ENCODE measurements at regions not wholly inside any gene's neighbourhood (a gene's known extent, or its start where the extent isn't known, plus 50 kb on each side); places are given as distances from the start of the nearest gene placed in this dataset.

GRCh38 chr2:217713395-217714286, 289.2 kb downstream of the TNS1 start:
- Mint-ChIP-seq H3K36me3 (ENCODE audit: low read depth) (peaks cover 3% of the 10 kb centered on the region), H3K4me1 (peaks cover 22% of the 10 kb centered on the region), H3K27ac (no peak overlapping the region), H3K27me3 (peaks cover 28% of the 10 kb centered on the region), H3K4me3 (no peak overlapping the region)
- DNase-seq (peak; percentile 32 to 56 (median 41)), ATAC-seq (peak; percentile 77)
- no peaks in the 10 kb centered on the region for H3K9me3 ChIP-seq (ENCODE audit: control insufficient read depth, low read length, poor library complexity, severe bottlenecking)

GRCh38 chr2:217712431-217712830, 290.4 kb downstream of the TNS1 start:
- no peaks in the 10 kb centered on the region for H3K9me3 ChIP-seq (ENCODE audit: control insufficient read depth, low read length, poor library complexity, severe bottlenecking)
- Mint-ChIP-seq H3K36me3 (ENCODE audit: low read depth) (peaks cover 3% of the 10 kb centered on the region), H3K27me3 (peaks cover 24% of the 10 kb centered on the region), H3K4me1 (peaks cover 16% of the 10 kb centered on the region), H3K4me3 (no peak overlapping the region), H3K27ac (peak overlapping the region; percentile 45)
- ATAC-seq (no peak), DNase-seq (no peak)

- no peak overlapping the region for H3K4me3 Mint-ChIP-seq
- ATAC-seq (no peak), DNase-seq (no peak)
- peaks cover 3% of the 10 kb centered on the region for H3K36me3 Mint-ChIP-seq (ENCODE audit: low read depth)
- peaks cover 13% of the 10 kb centered on the region for H3K4me1 Mint-ChIP-seq
- no peaks in the 10 kb centered on the region for H3K9me3 ChIP-seq (ENCODE audit: control insufficient read depth, low read length, poor library complexity, severe bottlenecking)
- no peak overlapping the region for H3K27ac Mint-ChIP-seq
- H3K27me3 Mint-ChIP-seq = peaks cover 21% of the 10 kb centered on the region
These were observed 291.6 kb downstream of the TNS1 start for GRCh38 chr2:217711188-217711587.

GRCh38 chr2:217710211-217710765, 292.5 kb downstream of the TNS1 start:
- H3K4me1 Mint-ChIP-seq = peaks cover 13% of the 10 kb centered on the region
- ATAC-seq = no peak

GRCh38 chr2:217709478-217710210, 293.2 kb downstream of the TNS1 start:
- ATAC-seq = no peak
- Mint-ChIP-seq H3K36me3 (ENCODE audit: low read depth) (peaks cover 4% of the 10 kb centered on the region), H3K4me3 (no peak overlapping the region), H3K27me3 (peaks cover 11% of the 10 kb centered on the region), H3K4me1 (peaks cover 11% of the 10 kb centered on the region), H3K27ac (peak overlapping the region; percentile 6)
- H3K9me3 ChIP-seq (ENCODE audit: control insufficient read depth, low read length, poor library complexity, severe bottlenecking) = no peaks in the 10 kb centered on the region
- DNase-seq = no peak

More at GRCh38 chr2:217710211-217710765, 292.5 kb downstream of the TNS1 start:
- no peaks in the 10 kb centered on the region for H3K9me3 ChIP-seq (ENCODE audit: control insufficient read depth, low read length, poor library complexity, severe bottlenecking)
- Mint-ChIP-seq H3K27ac (peak overlapping the region; percentile 6), H3K4me3 (no peak overlapping the region), H3K36me3 (ENCODE audit: low read depth) (peaks cover 3% of the 10 kb centered on the region), H3K27me3 (peaks cover 17% of the 10 kb centered on the region)
- no peak for DNase-seq

GRCh38 chr2:217707131-217707611, 295.6 kb downstream of the TNS1 start:
- H3K4me1 Mint-ChIP-seq = peaks cover 10% of the 10 kb centered on the region
- peaks cover 14% of the 10 kb centered on the region for H3K27me3 Mint-ChIP-seq
- no peaks in the 10 kb centered on the region for H3K9me3 ChIP-seq (ENCODE audit: control insufficient read depth, low read length, poor library complexity, severe bottlenecking)
- DNase-seq = no peak
- peaks cover 4% of the 10 kb centered on the region for H3K36me3 Mint-ChIP-seq (ENCODE audit: low read depth)
- H3K4me3 Mint-ChIP-seq = no peak overlapping the region
- no peak overlapping the region for H3K27ac Mint-ChIP-seq
- no peak for ATAC-seq

- H3K9me3 ChIP-seq (ENCODE audit: control insufficient read depth, low read length, poor library complexity, severe bottlenecking) = no peaks in the 10 kb centered on the region
- DNase-seq = no peak
- no peak overlapping the region for H3K4me3 Mint-ChIP-seq
- no peak for ATAC-seq
- H3K27me3 Mint-ChIP-seq = peaks cover 20% of the 10 kb centered on the region
- peaks cover 8% of the 10 kb centered on the region for H3K4me1 Mint-ChIP-seq
- H3K36me3 Mint-ChIP-seq (ENCODE audit: low read depth) = peaks cover 4% of the 10 kb centered on the region
- no peak overlapping the region for H3K27ac Mint-ChIP-seq
These were observed 296.3 kb downstream of the TNS1 start for GRCh38 chr2:217706513-217706912.

GRCh38 chr2:217706095-217706494, 296.7 kb downstream of the TNS1 start:
- H3K27me3 Mint-ChIP-seq = peaks cover 20% of the 10 kb centered on the region
- H3K9me3 ChIP-seq (ENCODE audit: control insufficient read depth, low read length, poor library complexity, severe bottlenecking) = no peaks in the 10 kb centered on the region
- peaks cover 4% of the 10 kb centered on the region for H3K36me3 Mint-ChIP-seq (ENCODE audit: low read depth)
- DNase-seq (no peak), ATAC-seq (no peak)
- no peak overlapping the region for H3K4me3 Mint-ChIP-seq
- no peak overlapping the region for H3K27ac Mint-ChIP-seq
- H3K4me1 Mint-ChIP-seq = peaks cover 8% of the 10 kb centered on the region

- peaks cover 4% of the 10 kb centered on the region for H3K4me1 Mint-ChIP-seq
- ATAC-seq (no peak), DNase-seq (no peak)
- H3K36me3 Mint-ChIP-seq (ENCODE audit: low read depth) = peaks cover 4% of the 10 kb centered on the region
- H3K4me3 Mint-ChIP-seq = no peak overlapping the region
- peaks cover 17% of the 10 kb centered on the region for H3K27me3 Mint-ChIP-seq
- no peaks in the 10 kb centered on the region for H3K9me3 ChIP-seq (ENCODE audit: control insufficient read depth, low read length, poor library complexity, severe bottlenecking)
- H3K27ac Mint-ChIP-seq = no peak overlapping the region
These were observed 297.3 kb downstream of the TNS1 start for GRCh38 chr2:217705461-217705860.

GRCh38 chr2:217703999-217704398, 298.8 kb downstream of the TNS1 start:
- Mint-ChIP-seq H3K4me1 (no peaks in the 10 kb centered on the region), H3K27me3 (peaks cover 21% of the 10 kb centered on the region), H3K4me3 (no peak overlapping the region), H3K36me3 (ENCODE audit: low read depth) (peaks cover 2% of the 10 kb centered on the region), H3K27ac (no peak overlapping the region)
- ATAC-seq = no peak
- no peak for DNase-seq
- H3K9me3 ChIP-seq (ENCODE audit: control insufficient read depth, low read length, poor library complexity, severe bottlenecking) = no peaks in the 10 kb centered on the region

- no peak for DNase-seq
- ATAC-seq = no peak
- H3K36me3 Mint-ChIP-seq (ENCODE audit: low read depth) = peaks cover 2% of the 10 kb centered on the region
- H3K4me3 Mint-ChIP-seq = no peak overlapping the region
- H3K9me3 ChIP-seq (ENCODE audit: control insufficient read depth, low read length, poor library complexity, severe bottlenecking) = no peaks in the 10 kb centered on the region
- no peak overlapping the region for H3K27ac Mint-ChIP-seq
- H3K27me3 Mint-ChIP-seq = peaks cover 21% of the 10 kb centered on the region
- H3K4me1 Mint-ChIP-seq = no peaks in the 10 kb centered on the region
These were observed 299.7 kb downstream of the TNS1 start for GRCh38 chr2:217703102-217703501.

GRCh38 chr2:217701622-217702021, 301.2 kb downstream of the TNS1 start:
- DNase-seq = no peak
- no peaks in the 10 kb centered on the region for H3K9me3 ChIP-seq (ENCODE audit: control insufficient read depth, low read length, poor library complexity, severe bottlenecking)
- Mint-ChIP-seq H3K36me3 (ENCODE audit: low read depth) (peaks cover 2% of the 10 kb centered on the region), H3K27ac (no peak overlapping the region), H3K4me1 (no peaks in the 10 kb centered on the region), H3K27me3 (peaks cover 21% of the 10 kb centered on the region), H3K4me3 (no peak overlapping the region)
- ATAC-seq = no peak

- Mint-ChIP-seq H3K4me1 (no peaks in the 10 kb centered on the region), H3K27ac (no peak overlapping the region), H3K27me3 (peaks cover 21% of the 10 kb centered on the region), H3K4me3 (no peak overlapping the region), H3K36me3 (ENCODE audit: low read depth) (peaks cover 2% of the 10 kb centered on the region)
- H3K9me3 ChIP-seq (ENCODE audit: control insufficient read depth, low read length, poor library complexity, severe bottlenecking) = no peaks in the 10 kb centered on the region
- no peak for ATAC-seq
- no peak for DNase-seq
These were observed 304.1 kb downstream of the TNS1 start for GRCh38 chr2:217698691-217699090.
